HG02571 (cell line): ENCODE measurements at regions not wholly inside any gene's neighbourhood (a gene's known extent, or its start where the extent isn't known, plus 50 kb on each side); places are given as distances from the start of the nearest gene placed in this dataset.

Experiments used
- ATAC-seq: cut with Tn5 transposase; IDR thresholded peaks from one replicate; pipeline ENCODE4 v1.9.1; 2021; ENCODE audit warnings: mild to moderate bottlenecking, moderate library complexity; ENCODE audit not compliant: unreplicated experiment

DNA sequence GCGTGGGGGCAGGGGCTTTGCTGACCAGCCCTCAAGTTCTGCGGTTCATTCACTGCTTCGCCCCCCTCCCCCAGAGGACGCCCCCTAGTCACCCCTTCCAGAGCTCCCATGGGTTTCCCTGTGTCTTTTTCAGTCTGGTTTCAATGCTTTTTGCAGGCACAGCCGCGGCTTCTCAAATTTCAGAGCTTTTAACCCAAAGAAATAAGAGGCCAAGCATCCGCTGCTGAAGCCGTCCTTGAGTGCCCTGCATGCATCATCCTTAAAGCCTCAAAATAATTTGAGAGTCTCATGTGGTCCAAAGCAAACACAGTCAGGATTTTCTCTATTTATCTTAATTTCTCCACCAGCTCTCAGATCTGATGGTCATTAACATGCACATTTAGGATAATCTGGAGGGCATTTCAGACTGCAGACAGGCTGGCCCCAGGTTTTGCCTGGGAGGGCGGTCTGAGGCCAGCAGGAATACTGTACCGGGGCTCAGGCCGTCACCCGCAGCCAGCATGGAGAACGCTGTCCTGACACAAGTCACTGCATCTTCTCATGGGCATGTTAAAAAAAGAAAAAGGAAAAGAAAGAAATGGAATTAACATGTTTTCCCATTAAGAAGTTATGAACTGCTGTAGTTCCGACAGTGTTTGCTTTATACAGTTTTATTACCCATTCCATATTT, 420.8 kb upstream of the IRX4 start:
- no peak for ATAC-seq

- no peak for ATAC-seq
Measured at GRCh38 chr5:2302169-2302568, 419.4 kb upstream of the IRX4 start.

GRCh38 chr5:2300861-2301574, 418.3 kb upstream of the IRX4 start:
- no peak for ATAC-seq

- no peak for ATAC-seq
Measured at GRCh38 chr5:2300421-2300820, 417.7 kb upstream of the IRX4 start.

DNA sequence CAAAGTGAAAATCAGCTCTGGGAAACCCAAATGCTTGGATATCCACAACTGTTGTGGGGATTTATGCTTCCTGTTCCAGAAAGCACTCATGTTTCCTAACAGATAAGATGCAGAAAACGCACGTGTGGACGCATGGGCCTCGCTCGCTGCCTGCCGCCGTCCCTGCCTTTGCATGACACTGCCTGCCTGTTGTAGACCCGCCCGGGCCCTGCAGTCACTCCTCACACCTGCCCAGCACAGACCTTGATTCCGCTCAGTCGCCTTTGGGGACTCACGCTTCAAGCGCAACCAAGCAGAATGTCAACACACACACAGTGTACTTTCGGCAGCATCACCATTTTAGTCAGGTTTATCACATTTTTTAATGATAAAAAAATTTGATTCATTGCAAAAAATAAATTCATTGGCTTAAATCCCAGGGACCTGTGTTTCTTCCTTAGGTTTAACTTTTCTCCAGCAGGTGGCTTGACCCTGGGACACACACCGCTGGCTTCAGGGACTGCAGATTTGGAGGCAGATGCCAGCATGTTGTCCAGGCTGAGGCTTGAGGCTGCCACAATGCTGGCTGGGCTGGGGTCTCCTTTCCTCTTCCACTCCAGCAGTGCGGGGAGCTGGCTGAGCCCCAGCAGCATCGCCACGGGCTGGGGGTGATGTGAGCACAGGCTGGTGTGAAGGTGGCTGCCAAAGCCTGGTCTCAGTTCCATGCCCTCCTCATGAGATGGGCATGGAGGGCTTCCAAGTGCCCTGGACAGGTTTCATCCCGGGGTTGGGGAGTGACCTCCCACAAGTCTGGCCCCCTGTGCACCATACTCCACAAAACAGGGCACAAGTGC, 416.9 kb upstream of the IRX4 start:
- ATAC-seq, result no peak

DNA sequence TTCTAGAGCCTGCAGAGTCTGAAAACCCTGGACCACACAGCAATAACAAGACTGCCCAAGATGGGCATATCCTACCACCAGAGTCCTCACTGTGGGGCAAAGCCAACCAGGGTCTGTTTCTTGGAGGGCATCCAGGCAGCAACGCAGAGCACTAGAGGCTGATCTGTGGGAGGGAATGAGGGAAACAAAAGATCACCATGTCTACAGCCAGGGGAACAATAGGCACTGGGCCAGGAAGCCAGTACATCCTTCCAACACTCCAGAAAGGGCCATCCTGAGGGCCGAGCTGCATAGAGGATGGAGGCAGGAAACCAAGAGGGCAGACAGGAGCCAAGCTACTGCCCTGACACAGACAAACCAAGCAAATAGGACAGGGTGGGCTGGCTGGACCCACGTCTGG, 416.1 kb upstream of the IRX4 start:
- ATAC-seq, result no peak

GRCh38 chr5:2297991-2298390, 415.3 kb upstream of the IRX4 start:
- ATAC-seq, result no peak

DNA sequence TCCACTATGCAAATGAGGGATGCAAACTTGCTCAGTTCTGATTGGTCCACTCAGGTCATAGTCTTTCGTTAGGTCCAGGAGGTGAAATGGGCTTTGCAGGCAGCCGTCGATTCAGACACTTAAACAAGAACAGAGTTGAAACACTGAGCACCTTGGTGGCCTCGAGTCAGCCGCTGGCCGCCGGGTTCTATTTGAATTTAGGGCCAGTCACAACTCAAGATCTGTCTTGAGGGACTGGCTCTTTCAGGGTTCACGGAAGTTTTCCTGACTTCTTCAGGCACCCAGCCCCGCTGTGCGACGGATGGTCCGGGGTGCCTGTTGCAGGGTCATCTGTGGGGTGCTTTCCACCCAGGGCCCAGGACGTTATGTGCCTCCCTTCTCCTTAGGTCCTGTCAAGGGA, 412.8 kb upstream of the IRX4 start:
- no peak for ATAC-seq

- ATAC-seq, result no peak
Measured at GRCh38 chr5:2293906-2294305, 411.2 kb upstream of the IRX4 start.

DNA sequence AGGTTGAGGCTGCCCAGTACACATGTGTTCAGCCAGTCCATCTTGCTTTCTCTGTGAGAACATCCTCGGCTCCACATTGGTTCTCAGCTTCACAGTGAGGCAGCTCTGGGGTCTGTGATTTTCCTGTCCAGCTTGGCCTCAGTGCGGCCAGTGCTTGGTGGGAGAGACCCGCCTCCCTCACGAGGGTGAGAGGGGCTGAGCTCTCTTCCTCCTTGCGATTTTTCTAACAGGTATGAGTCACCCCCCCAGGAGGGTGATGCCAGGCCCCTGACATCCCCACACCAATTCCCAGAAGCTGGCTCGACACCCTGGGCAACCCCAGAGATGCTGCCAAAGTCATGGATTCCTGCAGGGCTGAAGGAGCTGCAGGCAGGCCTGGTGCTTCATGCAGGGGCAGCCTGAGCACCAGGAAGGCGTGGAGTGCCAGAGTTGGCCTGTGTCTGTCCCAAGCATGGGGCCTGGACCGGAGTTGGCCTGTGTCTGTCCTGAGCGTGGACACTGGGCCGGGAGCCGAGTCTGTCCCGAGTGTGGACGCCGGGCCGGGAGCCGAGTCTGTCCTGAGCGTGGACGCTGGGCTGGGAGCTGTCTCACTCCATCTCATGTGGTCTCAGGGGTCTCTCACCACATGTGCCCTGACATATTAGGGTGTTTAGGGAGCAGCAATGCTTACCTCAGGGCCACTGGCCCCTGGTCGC, 408.6 kb upstream of the IRX4 start:
- no peak for ATAC-seq

- ATAC-seq, result no peak
Measured at GRCh38 chr5:2289380-2289779, 406.7 kb upstream of the IRX4 start.

- no peak for ATAC-seq
Measured at GRCh38 chr5:2288968-2289367, 406.2 kb upstream of the IRX4 start.

DNA sequence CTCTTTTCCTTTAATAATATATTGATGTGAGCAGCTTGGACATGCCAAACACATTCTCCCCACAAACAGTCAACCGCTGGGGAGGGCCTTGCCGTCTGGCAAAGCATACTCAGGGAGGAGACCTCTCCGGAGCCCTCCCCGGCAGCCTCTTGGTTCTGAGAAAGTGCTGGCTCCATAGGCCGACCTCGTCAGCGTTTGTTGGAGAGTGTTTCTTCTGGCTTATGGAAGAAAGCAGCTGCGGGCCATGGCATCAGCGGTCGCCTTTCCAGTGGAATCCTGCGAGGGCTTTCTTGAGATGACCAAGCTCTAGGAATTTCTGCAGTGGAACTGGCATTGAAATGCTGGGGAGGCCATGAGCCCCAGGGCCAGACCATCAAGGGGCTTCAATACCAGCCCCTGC, 405.7 kb upstream of the IRX4 start:
- no peak for ATAC-seq

DNA sequence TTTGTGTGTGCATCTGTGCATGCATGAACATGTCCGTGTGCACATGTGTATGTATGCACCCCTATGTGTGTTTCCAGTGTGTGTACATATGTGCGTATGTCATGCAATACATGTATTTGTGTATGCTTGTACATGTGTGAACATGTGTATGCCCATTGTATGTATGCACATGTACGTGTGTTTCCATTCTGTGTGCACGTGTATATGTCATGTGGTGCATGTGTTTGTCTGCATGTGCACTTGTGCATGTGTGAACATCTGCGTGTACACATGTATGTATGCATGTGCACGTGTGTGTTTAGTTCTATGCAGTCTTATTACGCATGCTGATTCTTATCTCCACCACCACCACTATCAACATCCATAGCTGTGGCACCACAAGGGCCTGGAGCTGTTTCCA, 403.5 kb upstream of the IRX4 start:
- ATAC-seq, result no peak

- ATAC-seq, result no peak
Measured at GRCh38 chr5:2284678-2285077, 402.0 kb upstream of the IRX4 start.

DNA sequence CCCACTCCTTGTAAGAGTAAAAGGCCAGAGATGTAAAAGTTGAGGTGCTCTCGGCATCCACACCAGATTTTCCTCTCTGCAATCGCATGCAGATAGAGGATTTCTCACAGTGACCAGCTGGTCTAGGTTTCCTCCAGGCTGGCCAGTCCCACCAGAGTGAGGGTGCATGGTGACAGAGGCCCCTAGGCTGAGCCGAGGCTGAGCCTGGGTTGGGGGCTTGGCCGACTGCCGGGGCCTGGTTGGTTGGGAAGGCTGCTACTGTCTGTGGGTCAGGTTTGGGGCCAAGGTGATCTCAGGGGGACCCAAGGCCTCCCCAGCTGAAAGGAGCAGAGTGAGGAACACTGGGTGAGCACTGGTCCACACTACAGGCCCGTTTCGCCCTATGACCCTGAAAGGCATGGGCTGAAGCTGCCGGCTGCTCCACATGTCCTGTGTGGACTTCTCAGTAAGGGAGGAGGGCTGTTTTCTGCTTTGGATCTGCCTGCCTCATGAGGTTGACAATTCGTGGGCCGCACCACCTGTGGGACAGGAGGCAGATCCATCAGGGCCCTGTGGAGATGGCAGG, 400.8 kb upstream of the IRX4 start:
- no peak for ATAC-seq

GRCh38 chr5:2282893-2283292, 400.2 kb upstream of the IRX4 start:
- ATAC-seq, result no peak

- no peak for ATAC-seq
Measured at GRCh38 chr5:2282034-2282690, 399.4 kb upstream of the IRX4 start.

DNA sequence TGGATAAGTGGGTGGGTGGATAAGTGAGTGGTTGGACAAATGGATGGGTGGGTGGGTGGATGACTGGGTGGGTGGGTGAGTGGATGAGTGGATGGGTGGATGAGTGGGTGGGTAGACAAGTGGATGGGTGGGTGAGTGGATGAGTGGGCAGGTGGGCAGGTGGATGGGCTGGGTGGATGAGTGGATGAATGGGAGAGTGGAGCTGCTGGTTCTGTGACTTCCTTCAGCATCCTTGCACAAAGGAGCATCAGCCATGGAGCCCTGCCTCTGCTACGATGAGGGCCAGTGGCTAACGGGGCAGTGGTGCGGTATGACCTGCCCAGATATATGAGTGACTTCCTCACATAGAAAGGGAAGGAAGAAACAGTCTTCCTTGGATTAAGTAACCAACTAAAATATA, 398.7 kb upstream of the IRX4 start:
- no peak for ATAC-seq

GRCh38 chr5:2280318-2280717, 397.6 kb upstream of the IRX4 start:
- ATAC-seq, result no peak
